IMR-90 (cell line): ENCODE measurements at regions not wholly inside any gene's neighbourhood (a gene's known extent, or its start where the extent isn't known, plus 50 kb on each side); places are given as distances from the start of the nearest gene placed in this dataset.

Source experiments
- ATAC-seq: fragments of 200-7000 bp; cut with Tn5 transposase; 2 replicates; pipeline ENCODE4 v1.9.1; 2020; ENCODE audit warnings: low read depth, mild to moderate bottlenecking, moderate library complexity
- BruUV-seq: library from RNA; stranded (reverse); fragments of 400-500 nt; replicated peaks from 2 replicates; lab custom pipeline; 2021; lab: Mats Ljungman, UMichigan
- CTCF ChIA-PET: fragments of 300-600 bp; formaldehyde crosslinking; extraction: SDS; loops from one replicate; lab custom pipeline; 2021; ENCODE audit warnings: antibody characterized with exemption; lab: Yijun Ruan, JAX
- POLR2A ChIA-PET: fragments of 300-600 bp; sonication (Branson Sonifier 250); formaldehyde crosslinking; loops from one replicate; lab custom pipeline; 2022; ENCODE audit warnings: antibody characterized with exemption; ENCODE audit not compliant: unreplicated experiment; lab: Charles Lee
- DNase-seq: peaks from one replicate; pipeline ENCODE4 v3.0.0; 2013
- H2AFZ ChIP-seq: replicated peaks from 2 replicates; pipeline ENCODE3; 2013; ENCODE audit warnings: low read length, mild to moderate bottlenecking; ENCODE audit not compliant: poor library complexity
- H2AK5ac ChIP-seq: 2 replicates; pipeline ENCODE4 v1.6.1; 2013; ENCODE audit warnings: low read depth, low read length, inconsistent platforms
- H2AK9ac ChIP-seq: replicated peaks from 2 replicates; pipeline ENCODE3; 2013; ENCODE audit warnings: mild to moderate bottlenecking, low read depth, low read length, moderate library complexity; ENCODE audit not compliant: poor library complexity
- H2BK120ac ChIP-seq: 2 replicates; pipeline ENCODE4 v1.6.1; 2013; ENCODE audit warnings: low read depth, low read length, inconsistent platforms
- H2BK15ac ChIP-seq: 3 replicates; pipeline ENCODE4 v1.6.1; 2013; ENCODE audit warnings: low read depth, low read length, inconsistent platforms
- H2BK20ac ChIP-seq: 2 replicates; pipeline ENCODE4 v1.6.1; 2013; ENCODE audit warnings: low read depth, mild to moderate bottlenecking, inconsistent platforms, low read length, moderate library complexity
- H2BK5ac ChIP-seq: 2 replicates; pipeline ENCODE4 v1.6.1; 2013; ENCODE audit warnings: mild to moderate bottlenecking, low read depth, low read length, inconsistent platforms; ENCODE audit not compliant: poor library complexity, severe bottlenecking
- H3K14ac ChIP-seq: replicated peaks from 2 replicates; pipeline ENCODE4 v1.6.1; 2013; ENCODE audit warnings: low read depth, low read length, inconsistent platforms
- H3K18ac ChIP-seq: 2 replicates; pipeline ENCODE4 v1.6.1; 2013; ENCODE audit warnings: low read depth, low read length, control low read depth
- H3K23ac ChIP-seq: 2 replicates; pipeline ENCODE4 v1.6.1; 2013; ENCODE audit warnings: low read depth, low read length, inconsistent platforms
- H3K27ac ChIP-seq: 2 replicates; pipeline ENCODE4 v1.5.1; 2013; ENCODE audit warnings: mild to moderate bottlenecking, control low read depth, low read length; ENCODE audit not compliant: insufficient read depth
- H3K27me3 ChIP-seq: 2 replicates; pipeline ENCODE4 v1.6.1; 2013; ENCODE audit warnings: low read length; ENCODE audit not compliant: control insufficient read depth, insufficient read depth
- H3K36me3 ChIP-seq: 2 replicates; pipeline ENCODE4 v1.6.1; 2013; ENCODE audit warnings: low read length, mixed read lengths; ENCODE audit not compliant: control insufficient read depth, insufficient read depth
- H3K4ac ChIP-seq: 2 replicates; pipeline ENCODE4 v1.6.1; 2013; ENCODE audit warnings: low read depth, low read length, inconsistent platforms
- H3K4me1 ChIP-seq: 2 replicates; pipeline ENCODE4 v1.6.1; 2013; ENCODE audit warnings: low read length, mixed read lengths; ENCODE audit not compliant: control insufficient read depth, insufficient read depth
- H3K4me2 ChIP-seq: 2 replicates; pipeline ENCODE4 v1.6.1; 2013; ENCODE audit warnings: low read depth, mild to moderate bottlenecking, control low read depth, low read length, moderate library complexity
- H3K4me3 ChIP-seq: 2 replicates; pipeline ENCODE4 v1.5.1; 2013; ENCODE audit warnings: low read depth, mild to moderate bottlenecking, control low read depth, low read length, moderate library complexity; ENCODE audit not compliant: insufficient read depth
- H3K56ac ChIP-seq: 2 replicates; pipeline ENCODE4 v1.6.1; 2013; ENCODE audit warnings: low read length, inconsistent platforms; ENCODE audit not compliant: insufficient read depth; ENCODE audit errors: extremely low read depth
- H3K79me1 ChIP-seq, 2 experiments: 2 replicates each; pipeline ENCODE4 v1.6.1; 2013; ENCODE audit warnings: low read length in 2 of 2, inconsistent platforms in 1 of 2, low read depth in 1 of 2
- H3K9ac ChIP-seq: 2 replicates; pipeline ENCODE4 v1.6.1; 2013; ENCODE audit warnings: low read depth, low read length, control low read depth
- H3K9me1 ChIP-seq: 2 replicates; pipeline ENCODE4 v1.6.1; 2013; ENCODE audit warnings: low read length, inconsistent platforms; ENCODE audit not compliant: insufficient read depth
- H3K9me3 ChIP-seq: 2 replicates; pipeline ENCODE4 v1.6.1; 2013; ENCODE audit warnings: low read length; ENCODE audit not compliant: control insufficient read depth, insufficient read depth
- H4K20me1 ChIP-seq: 2 replicates; pipeline ENCODE4 v1.6.1; 2013; ENCODE audit warnings: low read length, inconsistent platforms; ENCODE audit not compliant: insufficient read depth
- H4K5ac ChIP-seq: 2 replicates; pipeline ENCODE4 v1.6.1; 2013; ENCODE audit warnings: mild to moderate bottlenecking, low read depth, low read length, control low read depth
- H4K8ac ChIP-seq, 2 experiments: 2 replicates each; pipeline ENCODE4 v1.6.1; 2013; ENCODE audit warnings: low read depth in 2 of 2, low read length in 2 of 2, control low read depth in 1 of 2, inconsistent platforms in 1 of 2
- H4K91ac ChIP-seq: 2 replicates; pipeline ENCODE4 v1.6.1; 2013; ENCODE audit warnings: low read depth, low read length, inconsistent platforms; ENCODE audit not compliant: insufficient read depth
- BHLHE40 ChIP-seq: fragments of 150-350 bp; IDR thresholded peaks from 2 replicates; pipeline ENCODE4 v1.6.1; 2016; ENCODE audit warnings: mild to moderate bottlenecking, low read depth, low read length
- CEBPB ChIP-seq: IDR thresholded peaks from 2 replicates; pipeline ENCODE4 v1.6.1; 2012; ENCODE audit warnings: low read depth, low read length, improper control_type of control experiment
- CHD1 ChIP-seq: IDR thresholded peaks from 2 replicates; pipeline ENCODE4 v1.6.1; 2012; ENCODE audit warnings: low read depth, low read length, improper control_type of control experiment
- MAFK ChIP-seq: IDR thresholded peaks from 2 replicates; pipeline ENCODE4 v1.6.1; 2012; ENCODE audit warnings: low read depth, low read length, improper control_type of control experiment
- MAZ ChIP-seq: IDR thresholded peaks from 2 replicates; pipeline ENCODE4 v1.6.1; 2012; ENCODE audit warnings: low read depth, mild to moderate bottlenecking, low read length, improper control_type of control experiment, moderate library complexity, borderline replicate concordance
- NFE2L2 ChIP-seq: fragments of 150-350 bp; IDR thresholded peaks from 2 replicates; pipeline ENCODE4 v1.6.1; 2016; ENCODE audit warnings: low read depth, mild to moderate bottlenecking, low read length
- POLR2A ChIP-seq: IDR thresholded peaks from 2 replicates; pipeline ENCODE4 v1.6.1; 2012; ENCODE audit warnings: mild to moderate bottlenecking, low read depth, low read length
- RCOR1 ChIP-seq: IDR thresholded peaks from 2 replicates; pipeline ENCODE4 v1.6.1; 2012; ENCODE audit warnings: mild to moderate bottlenecking, low read length, improper control_type of control experiment; ENCODE audit not compliant: insufficient replicate concordance
- RFX5 ChIP-seq: IDR thresholded peaks from 2 replicates; pipeline ENCODE4 v1.8.0; 2012; ENCODE audit warnings: low read depth, mild to moderate bottlenecking, low read length, moderate library complexity
- SMC3 ChIP-seq: fragments of 150-350 bp; IDR thresholded peaks from 2 replicates; pipeline ENCODE4 v1.6.1; 2016; ENCODE audit warnings: low read depth, mild to moderate bottlenecking, antibody characterized with exemption, low read length, moderate library complexity
- WGBS, 2 experiments: methylation state at CpG; one replicate each; pipeline versions ENCODE4 v1.1.5 to v1.1.7; 2013; ENCODE audit warnings: missing lambda C conversion rate in 2 of 2; ENCODE audit not compliant: insufficient read length in 1 of 2; ENCODE audit errors: extremely low coverage in 2 of 2; 5-methylcytosine and 5-hydroxymethylcytosine counted together
- dilution Hi-C: fragments of 300-500 bp; cut with HindIII; formaldehyde crosslinking; loops from one replicate; pipeline ENCODE4 v1.14.3; 2018; ENCODE audit warnings: low sequenced_read_pairs; ENCODE audit not compliant: unreplicated experiment
- in situ Hi-C: fragments of 300-500 bp; cut with MboI; formaldehyde crosslinking; loops from 3 replicates; pipeline ENCODE4 v1.14.3; 2019; ENCODE audit warnings: low sequenced_read_pairs, inconsistent platforms, mixed read lengths
- intact Hi-C: fragments of 100-400 bp; cut with micrococcal nuclease; formaldehyde crosslinking; loops from 2 replicates; pipeline ENCODE4 v1.10.0; 2022
- TF ChIP-seq, protein P1 (sequence below): conservative IDR thresholded peaks from 2 replicates; pipeline ENCODE4 v1.5.1; 2012; ENCODE audit warnings: mild to moderate bottlenecking, low read depth, low read length, improper control_type of control experiment
- TF ChIP-seq, protein P2 (sequence below): fragments of 150-350 bp; IDR thresholded peaks from 2 replicates; pipeline ENCODE4 v1.6.1; 2017; ENCODE audit warnings: mild to moderate bottlenecking, antibody characterized with exemption, low read length, low read depth

DNA sequence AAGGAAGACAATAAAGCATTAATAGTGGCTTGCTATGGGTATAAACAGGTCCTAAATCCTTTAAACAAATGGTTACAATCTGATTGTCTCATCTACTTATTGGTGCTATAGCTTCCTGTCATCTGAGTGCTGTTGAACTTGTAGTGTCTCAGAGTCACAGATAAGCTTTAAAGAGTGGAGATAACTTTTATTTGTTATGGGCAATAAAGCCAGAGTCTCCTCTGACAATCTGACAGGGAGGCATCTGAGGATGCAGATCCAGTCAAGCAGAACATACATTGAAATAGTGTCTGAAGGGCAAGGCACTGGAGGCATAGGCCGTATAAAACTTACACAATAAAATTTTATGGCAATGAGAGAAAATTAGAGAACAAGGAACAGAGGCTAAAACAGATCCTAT is 1132.4 kb upstream of the CDH2 start:
- Histone ChIP-seq H3K4me3 (no peak overlapping the region), H2BK120ac (no peak overlapping the region), H3K9me3 (no peaks in the 10 kb centered on the region), H3K79me1 (no peaks in the 10 kb centered on the region), H3K27me3 (no peaks in the 10 kb centered on the region), H3K9me1 (no peaks in the 10 kb centered on the region), H2AFZ (no peak overlapping the region), H3K36me3 (no peaks in the 10 kb centered on the region), H3K4me1 (no peaks in the 10 kb centered on the region), H3K9ac (no peak overlapping the region), H3K27ac (no peak overlapping the region), H3K4me2 (no peak overlapping the region), H3K23ac (no peak overlapping the region), H2AK5ac (no peak overlapping the region), H3K4ac (no peak overlapping the region), H2AK9ac (no peak overlapping the region), H3K14ac (no peak overlapping the region), H4K8ac (no peak overlapping the region), H4K5ac (no peak overlapping the region), H2BK15ac (no peak overlapping the region), H3K18ac (no peak overlapping the region), H4K20me1 (no peaks in the 10 kb centered on the region), H4K91ac (no peak overlapping the region), H2BK20ac (no peak overlapping the region), H2BK5ac (no peak overlapping the region), H3K56ac (no peak overlapping the region)
- in situ Hi-C loops (no loop called here), intact Hi-C loops (no loop called here), dilution Hi-C loops (no loop called here)
- DNase-seq (no peak), ATAC-seq (no peak)
- BruUV-seq: no TSS peak
- no CpG with 5 or more reads among the region's 1 CpG for WGBS, 2 experiments
- TF ChIP-seq MAFK (no peak), RFX5 (no peak), POLR2A (no peak), NFE2L2 (no peak), RCOR1 (no peak), SMC3 (no peak), CEBPB (no peak), BHLHE40 (no peak), CHD1 (no peak), MAZ (no peak)
- TF ChIP-seq, protein P1, sequence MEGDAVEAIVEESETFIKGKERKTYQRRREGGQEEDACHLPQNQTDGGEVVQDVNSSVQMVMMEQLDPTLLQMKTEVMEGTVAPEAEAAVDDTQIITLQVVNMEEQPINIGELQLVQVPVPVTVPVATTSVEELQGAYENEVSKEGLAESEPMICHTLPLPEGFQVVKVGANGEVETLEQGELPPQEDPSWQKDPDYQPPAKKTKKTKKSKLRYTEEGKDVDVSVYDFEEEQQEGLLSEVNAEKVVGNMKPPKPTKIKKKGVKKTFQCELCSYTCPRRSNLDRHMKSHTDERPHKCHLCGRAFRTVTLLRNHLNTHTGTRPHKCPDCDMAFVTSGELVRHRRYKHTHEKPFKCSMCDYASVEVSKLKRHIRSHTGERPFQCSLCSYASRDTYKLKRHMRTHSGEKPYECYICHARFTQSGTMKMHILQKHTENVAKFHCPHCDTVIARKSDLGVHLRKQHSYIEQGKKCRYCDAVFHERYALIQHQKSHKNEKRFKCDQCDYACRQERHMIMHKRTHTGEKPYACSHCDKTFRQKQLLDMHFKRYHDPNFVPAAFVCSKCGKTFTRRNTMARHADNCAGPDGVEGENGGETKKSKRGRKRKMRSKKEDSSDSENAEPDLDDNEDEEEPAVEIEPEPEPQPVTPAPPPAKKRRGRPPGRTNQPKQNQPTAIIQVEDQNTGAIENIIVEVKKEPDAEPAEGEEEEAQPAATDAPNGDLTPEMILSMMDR: no peak
- TF ChIP-seq, protein P2, sequence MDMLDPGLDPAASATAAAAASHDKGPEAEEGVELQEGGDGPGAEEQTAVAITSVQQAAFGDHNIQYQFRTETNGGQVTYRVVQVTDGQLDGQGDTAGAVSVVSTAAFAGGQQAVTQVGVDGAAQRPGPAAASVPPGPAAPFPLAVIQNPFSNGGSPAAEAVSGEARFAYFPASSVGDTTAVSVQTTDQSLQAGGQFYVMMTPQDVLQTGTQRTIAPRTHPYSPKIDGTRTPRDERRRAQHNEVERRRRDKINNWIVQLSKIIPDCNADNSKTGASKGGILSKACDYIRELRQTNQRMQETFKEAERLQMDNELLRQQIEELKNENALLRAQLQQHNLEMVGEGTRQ: no peak
- ChIA-PET CTCF (no interaction called here), POLR2A (interaction anchor here (0.5 kb wide), 1 partner anchor 11 kb away, joined by 3 read pairs; no protein-coding TSS in a partner anchor)
